ENCODE measurements at regions not wholly inside any gene's neighbourhood (a gene's known extent, or its start where the extent isn't known, plus 50 kb on each side); places are given as distances from the start of the nearest gene placed in this dataset.

- no peak overlapping the region for H3K4ac ChIP-seq (ENCODE audit: low read depth, low read length)
- H3K14ac ChIP-seq (ENCODE audit: insufficient read depth, low read length), result no peak overlapping the region
- Mint-ChIP-seq H3K27ac (no peak overlapping the region), H3K9me3 (no peaks in the 10 kb centered on the region), H3K36me3 (ENCODE audit: insufficient read depth in 1 of 3, low read depth in 3 of 3) (no peaks in the 10 kb centered on the region), H3K27me3 (ENCODE audit: low read depth) (no peaks in the 10 kb centered on the region), H3K4me3 (no peak overlapping the region), H3K4me1 (no peaks in the 10 kb centered on the region)
- H2AK5ac ChIP-seq (ENCODE audit: insufficient read length, low read length), result no peak overlapping the region
- no peak overlapping the region for H3K18ac ChIP-seq (ENCODE audit: insufficient read length, low read depth, low read length)
- H4K91ac ChIP-seq (ENCODE audit: insufficient read length, low read depth, low read length), result no peak overlapping the region
- H3K27ac ChIP-seq (ENCODE audit: insufficient read length, low read depth, low read length), result no peak overlapping the region
- H2AFZ ChIP-seq (ENCODE audit: low read length), result no peak overlapping the region
- H2BK15ac ChIP-seq (ENCODE audit: low read depth, low read length), result no peak overlapping the region
- no peak for DNase-seq
- H2BK120ac ChIP-seq (ENCODE audit: low read depth, low read length, poor library complexity, severe bottlenecking), result no peak overlapping the region
- no peak overlapping the region for H4K5ac ChIP-seq (ENCODE audit: insufficient read length, low read depth, low read length)
- H2BK20ac ChIP-seq (ENCODE audit: low read depth, low read length, poor library complexity, severe bottlenecking), result no peak overlapping the region
- no peak overlapping the region for H4K8ac ChIP-seq (replicated peaks; ENCODE audit: insufficient read length, low read depth, low read length)
- H3K23me2 ChIP-seq (ENCODE audit: insufficient read length, low read depth, low read length, poor library complexity, severe bottlenecking), result no peaks in the 10 kb centered on the region
- H3K56ac ChIP-seq (ENCODE audit: insufficient read length, low read depth, low read length), result no peak overlapping the region
- no peaks in the 10 kb centered on the region for H3K79me1 ChIP-seq (ENCODE audit: insufficient read depth, low read depth, low read length, poor library complexity, severe bottlenecking)
- H3K27me3 ChIP-seq (ENCODE audit: insufficient read depth, low read length), result no peaks in the 10 kb centered on the region
- H3K4me1 ChIP-seq (ENCODE audit: insufficient read depth, low read length), result peaks cover 3% of the 10 kb centered on the region; the same call in 1 of the 2 replicates
- H3K4me2 ChIP-seq (ENCODE audit: insufficient read depth, insufficient read length, low read length), result no peak overlapping the region
- H3K9me3 ChIP-seq (ENCODE audit: control insufficient read depth, low read depth, low read length), result no peaks in the 10 kb centered on the region
- no peak overlapping the region for H3K9ac ChIP-seq (ENCODE audit: extremely low read depth, insufficient read length, low read length)
- WGBS (ENCODE audit: extremely low coverage, insufficient read length, low lambda C conversion rate), result no CpG with 5 or more reads among the region's 1 CpG
- H3T11ph ChIP-seq (ENCODE audit: low read length), result no peak overlapping the region
- no peak overlapping the region for H2BK5ac ChIP-seq (ENCODE audit: insufficient read length, low read length)
- no peaks in the 10 kb centered on the region for H4K20me1 ChIP-seq (ENCODE audit: control insufficient read depth, insufficient read depth, insufficient read length)
- H3K23ac ChIP-seq (ENCODE audit: insufficient read length, low read depth, low read length), result no peak overlapping the region
- no peak overlapping the region for H2BK12ac ChIP-seq (ENCODE audit: insufficient read length, low read depth, low read length)
- H3K79me2 ChIP-seq (ENCODE audit: insufficient read depth, low read length), result no peaks in the 10 kb centered on the region
- no peak for TF ChIP-seq CTCF (conservative IDR thresholded peaks at IDR 0.05)
Measured at GRCh38 chr2:225097035-225097434, 54.8 kb upstream of the DOCK10 start.
